Heart left ventricle (tissue), 13 donors: ENCODE measurements at regions not wholly inside any gene's neighbourhood (a gene's known extent, or its start where the extent isn't known, plus 50 kb on each side); places are given as distances from the start of the nearest gene placed in this dataset.

Experiments used
- POLR2A ChIP-seq, 2 donors: fragments of 450-650 bp; IDR thresholded peaks; one replicate each; pipeline ENCODE4 v1.6.1; 2017; ENCODE audit warnings: antibody characterized with exemption in 2 of 2, mild to moderate bottlenecking in 2 of 2, moderate library complexity in 2 of 2
- TF ChIP-seq, protein P1 (sequence below), 12 donors: fragments of 200-600 bp; sonication (generic) in 4 of 12; IDR thresholded peaks; one replicate each; pipeline versions ENCODE4 v1.5.0 to v1.8.0; 2018 to 2022; ENCODE audit warnings: antibody characterized with exemption in 12 of 12, mild to moderate bottlenecking in 5 of 12
- donor health status: ischemic (EF 13 %, LVEDD 7.1; RV severe dilation, severe dysfunction).
- donor health status: DM: no; HTN: yes; CAD: no.
- donor health status: DM: no; HTN: no; CAD: no.
- donor health status: ischemic (EF 25% LVEDD 6.9; RV normal size, moderate dysfunction).
- donor health status: ischemic (EF 25% LVEDD 5.7; RV mildly dilated, moderate dysfunction).
- donor health status: ischemic (EF 35%, LVEDD 5.7; RV mildly dilated, moderate dysfunction).
- donor health status: nonischemic (EF 11% LVEDD 7.7; RV severe dilation, severe dysfunction).
- donor health status: DM: yes; HTN: yes; CAD: no.
- donor health status: PGD.
- donor health status: ischemic (EF 29% LVEDD 5.4; RV normal size, mild dysfunction).
- donor health status: nonischemic (EF 23%, LVEDD 6.1; RV moderate dilation, normal function).

DNA sequence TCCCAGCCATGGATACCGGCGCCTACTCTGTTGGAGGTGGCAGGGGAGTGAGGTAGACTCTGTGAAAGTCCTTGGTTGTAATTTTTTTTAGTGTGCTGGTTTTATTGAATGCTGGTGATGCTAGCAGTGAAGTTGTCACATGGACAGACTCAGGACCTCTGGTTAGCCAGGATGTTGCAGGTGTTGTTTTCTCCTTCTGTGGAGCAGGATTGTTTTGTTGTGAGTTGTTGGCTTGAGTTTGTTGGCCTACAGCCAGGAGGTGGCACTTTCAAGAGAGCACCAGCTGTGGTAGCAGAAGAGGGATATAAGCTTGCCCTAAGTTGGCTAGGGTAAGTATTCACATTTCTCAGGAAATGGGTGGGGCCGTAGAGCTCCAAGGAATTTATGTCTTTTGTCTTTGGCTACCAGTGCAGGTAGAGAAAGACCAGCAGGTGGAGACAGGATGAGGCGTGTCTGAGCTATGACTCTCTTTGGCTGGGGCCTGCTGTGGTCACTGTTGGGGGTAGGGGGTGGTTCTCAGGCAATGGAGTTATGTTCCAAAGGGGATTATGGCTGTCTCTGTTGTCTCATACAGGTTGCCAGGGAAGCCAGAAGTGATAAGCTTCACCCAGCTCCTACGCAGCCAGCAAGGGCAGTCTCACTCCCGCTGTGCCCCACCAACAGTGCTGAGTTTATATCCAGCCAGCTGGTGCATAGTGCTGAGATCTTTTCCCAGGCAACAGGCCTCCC is 248.7 kb downstream of the TAF11L14 start:
- TF ChIP-seq, protein P1, sequence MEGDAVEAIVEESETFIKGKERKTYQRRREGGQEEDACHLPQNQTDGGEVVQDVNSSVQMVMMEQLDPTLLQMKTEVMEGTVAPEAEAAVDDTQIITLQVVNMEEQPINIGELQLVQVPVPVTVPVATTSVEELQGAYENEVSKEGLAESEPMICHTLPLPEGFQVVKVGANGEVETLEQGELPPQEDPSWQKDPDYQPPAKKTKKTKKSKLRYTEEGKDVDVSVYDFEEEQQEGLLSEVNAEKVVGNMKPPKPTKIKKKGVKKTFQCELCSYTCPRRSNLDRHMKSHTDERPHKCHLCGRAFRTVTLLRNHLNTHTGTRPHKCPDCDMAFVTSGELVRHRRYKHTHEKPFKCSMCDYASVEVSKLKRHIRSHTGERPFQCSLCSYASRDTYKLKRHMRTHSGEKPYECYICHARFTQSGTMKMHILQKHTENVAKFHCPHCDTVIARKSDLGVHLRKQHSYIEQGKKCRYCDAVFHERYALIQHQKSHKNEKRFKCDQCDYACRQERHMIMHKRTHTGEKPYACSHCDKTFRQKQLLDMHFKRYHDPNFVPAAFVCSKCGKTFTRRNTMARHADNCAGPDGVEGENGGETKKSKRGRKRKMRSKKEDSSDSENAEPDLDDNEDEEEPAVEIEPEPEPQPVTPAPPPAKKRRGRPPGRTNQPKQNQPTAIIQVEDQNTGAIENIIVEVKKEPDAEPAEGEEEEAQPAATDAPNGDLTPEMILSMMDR (IDR thresholded peaks at IDR 0.05) = no peak
- no peak for TF ChIP-seq POLR2A (IDR thresholded peaks at IDR 0.05)
